Thymus (tissue), 11 donors: ENCODE measurements at regions not wholly inside any gene's neighbourhood (a gene's known extent, or its start where the extent isn't known, plus 50 kb on each side); places are given as distances from the start of the nearest gene placed in this dataset.

Source experiments
- DNase-seq, 9 donors: peaks; one replicate each; pipeline ENCODE4 v3.0.0-alpha.2; 2013; ENCODE audit warnings: low spot score in 9 of 9, low read depth in 6 of 9, missing footprints in 1 of 9
- H3K27ac ChIP-seq, 2 donors: one replicate each; pipeline ENCODE4 v1.5.1; 2013; ENCODE audit warnings: control low read depth in 1 of 2, low read depth in 1 of 2, low read length in 1 of 2, mild to moderate bottlenecking in 1 of 2, moderate library complexity in 1 of 2
- H3K27me3 ChIP-seq, 2 donors: one replicate each; pipeline ENCODE4 v1.5.1; 2013; ENCODE audit warnings: low read length in 1 of 2; ENCODE audit not compliant: control insufficient read depth in 2 of 2, insufficient read depth in 1 of 2
- H3K36me3 ChIP-seq, 2 donors: one replicate each; pipeline ENCODE4 v1.5.1; 2013; ENCODE audit warnings: low read length in 1 of 2, mild to moderate bottlenecking in 1 of 2, moderate library complexity in 1 of 2; ENCODE audit not compliant: control insufficient read depth in 2 of 2, insufficient read depth in 2 of 2
- H3K4me1 ChIP-seq, 2 donors: one replicate each; pipeline ENCODE4 v1.5.1; 2013; ENCODE audit warnings: low read length in 2 of 2; ENCODE audit not compliant: control insufficient read depth in 2 of 2, insufficient read depth in 2 of 2
- H3K4me3 ChIP-seq, 2 donors: one replicate each; pipeline ENCODE4 v1.5.1; 2013; ENCODE audit warnings: low read length in 2 of 2, control low read depth in 1 of 2, mild to moderate bottlenecking in 1 of 2
- H3K9me3 ChIP-seq, 2 donors: one replicate each; pipeline ENCODE4 v1.5.1; 2013; ENCODE audit warnings: low read length in 1 of 2, mild to moderate bottlenecking in 1 of 2; ENCODE audit not compliant: control insufficient read depth in 2 of 2, insufficient read depth in 1 of 2
- WGBS: extraction: QIAGEN DNeasy Blood & Tissue Kit; methylation state at CpG from one replicate; pipeline ENCODE4 v1.1.7; 2013; 5-methylcytosine and 5-hydroxymethylcytosine counted together
- donor health status: healthy.

DNA sequence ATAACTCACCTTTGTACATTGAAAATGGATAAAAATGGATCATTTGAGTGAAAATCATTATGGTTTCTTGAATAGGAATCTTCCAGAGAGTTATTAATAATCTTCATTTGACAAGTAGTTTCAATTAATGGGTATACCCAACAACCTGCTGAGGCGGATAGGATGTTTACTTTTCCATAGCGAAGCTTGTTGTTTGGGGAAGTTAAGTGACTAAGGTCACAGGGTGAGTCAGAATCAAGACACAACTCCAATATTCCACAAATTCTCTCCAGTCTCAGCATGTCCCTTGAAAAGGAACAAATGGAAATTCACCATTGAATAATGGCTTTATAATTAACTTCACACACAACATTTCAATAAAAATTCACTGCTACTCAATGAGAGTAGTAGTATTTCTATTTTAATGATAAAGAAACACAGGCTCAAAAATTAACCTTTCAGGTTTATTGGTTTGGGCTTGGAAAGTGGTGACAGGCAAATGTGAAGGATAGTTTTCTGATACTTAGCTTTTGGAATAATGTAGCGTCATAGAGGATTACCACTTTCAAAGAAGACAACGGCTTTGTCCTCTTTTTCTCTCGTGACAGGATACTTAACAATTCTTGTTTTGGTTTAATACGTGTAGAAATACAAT lies 211.3 kb downstream of the GPD2 start:
- H3K36me3 ChIP-seq, result no peaks in the 10 kb centered on the region
- H3K4me3 ChIP-seq, result no peak overlapping the region
- H3K27ac ChIP-seq, result no peak overlapping the region
- H3K27me3 ChIP-seq, result no peaks in the 10 kb centered on the region
- H3K4me1 ChIP-seq, result no peaks in the 10 kb centered on the region
- WGBS, result 96% methylated on average over 6 of the region's 6 CpGs
- no peak for DNase-seq
- no peaks in the 10 kb centered on the region for H3K9me3 ChIP-seq

DNA sequence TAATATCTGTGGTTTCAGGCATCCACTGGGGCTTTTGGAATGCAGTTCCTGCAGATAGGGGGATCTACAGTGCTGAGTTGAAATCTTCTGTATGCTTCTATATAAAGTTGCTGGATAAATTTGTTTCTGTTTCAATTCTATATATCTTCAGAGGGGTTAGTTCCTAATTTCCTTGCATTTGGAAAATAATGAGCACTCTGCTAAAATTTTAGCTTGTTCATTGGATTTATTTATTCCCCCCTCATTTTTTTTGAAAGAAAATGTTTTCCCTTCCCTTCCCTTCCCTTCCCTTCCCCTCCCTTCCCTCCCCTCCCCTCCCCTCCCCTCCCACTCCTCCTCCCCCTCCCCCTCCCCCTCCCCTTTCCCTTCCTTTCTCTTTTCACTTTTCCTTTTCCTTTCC lies 212.3 kb downstream of the GPD2 start:
- Histone ChIP-seq H3K4me3 (no peak overlapping the region), H3K27me3 (no peaks in the 10 kb centered on the region), H3K4me1 (no peaks in the 10 kb centered on the region), H3K27ac (no peak overlapping the region), H3K9me3 (no peaks in the 10 kb centered on the region), H3K36me3 (no peaks in the 10 kb centered on the region)
- no peak for DNase-seq

DNA sequence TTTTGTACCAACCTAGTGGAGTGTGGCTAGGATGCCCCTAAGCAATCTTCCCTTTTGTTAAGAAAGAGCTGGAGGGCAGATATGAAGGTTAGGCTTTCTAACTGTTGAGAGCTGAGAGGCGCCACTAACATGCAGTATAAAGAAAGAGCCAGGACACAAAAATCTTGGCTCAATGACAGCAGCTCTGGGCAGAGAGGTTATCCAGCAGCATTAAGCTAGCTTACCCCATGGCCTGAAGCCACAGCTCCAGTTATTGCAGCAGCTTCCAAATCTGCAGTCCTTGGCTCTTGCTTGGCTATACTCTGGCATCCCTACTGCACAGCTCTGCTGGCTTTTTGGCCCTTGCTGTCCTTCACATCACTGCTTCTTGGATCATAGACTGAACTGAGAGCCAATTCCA lies 213.4 kb downstream of the GPD2 start:
- H3K27ac ChIP-seq, result no peak overlapping the region
- H3K4me1 ChIP-seq, result no peaks in the 10 kb centered on the region
- no peaks in the 10 kb centered on the region for H3K27me3 ChIP-seq
- no peaks in the 10 kb centered on the region for H3K36me3 ChIP-seq
- 98% methylated on average over 1 of the region's 1 CpG for WGBS
- DNase-seq, result no peak
- no peak overlapping the region for H3K4me3 ChIP-seq
- no peaks in the 10 kb centered on the region for H3K9me3 ChIP-seq

DNA sequence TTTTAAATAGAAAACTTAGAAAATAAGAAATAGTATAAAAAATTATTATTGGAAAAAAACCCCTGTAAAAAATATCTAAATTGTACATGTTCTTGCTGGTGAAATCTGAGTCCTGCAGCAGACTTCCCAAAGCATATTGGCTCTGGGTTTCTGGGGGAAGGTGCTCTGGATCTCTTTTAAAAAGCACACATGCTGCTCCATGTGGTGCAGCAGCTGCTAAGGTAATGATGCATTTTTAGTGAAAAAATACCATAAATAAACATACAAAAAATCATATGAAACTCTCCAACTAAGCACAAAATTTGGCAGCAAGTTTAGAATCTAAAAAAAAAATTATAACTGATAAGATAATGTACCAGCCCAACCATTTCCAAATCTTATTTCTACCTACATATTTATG lies 216.5 kb downstream of the GPD2 start:
- Histone ChIP-seq H3K36me3 (no peaks in the 10 kb centered on the region), H3K27ac (no peak overlapping the region)

DNA sequence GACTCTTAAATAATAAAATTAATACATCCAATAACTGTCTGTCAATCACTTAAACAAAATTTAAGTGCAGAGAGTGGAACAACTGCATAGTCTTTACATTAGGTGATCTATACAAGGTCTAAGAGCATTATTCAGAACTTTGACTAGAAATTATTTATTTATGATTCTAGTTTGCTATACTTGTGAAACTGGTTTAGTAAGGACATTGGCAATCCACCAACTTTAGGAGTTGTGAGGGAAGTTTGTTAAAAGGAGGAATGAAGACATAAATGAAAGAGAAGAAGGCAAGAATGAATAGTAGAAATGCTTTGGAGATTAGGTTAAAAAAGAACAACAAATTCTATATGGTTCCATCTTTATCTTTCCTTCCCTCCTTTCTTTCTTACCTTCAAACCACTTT lies 217.5 kb downstream of the GPD2 start:
- no peak overlapping the region for H3K4me3 ChIP-seq
- H3K4me1 ChIP-seq, result no peaks in the 10 kb centered on the region
- no peak for DNase-seq

More for the DNA sequence above, 216.5 kb downstream of the GPD2 start:
- H3K4me3 ChIP-seq, result no peak overlapping the region
- DNase-seq, result no peak
- H3K27me3 ChIP-seq, result no peaks in the 10 kb centered on the region
- no peaks in the 10 kb centered on the region for H3K9me3 ChIP-seq
- H3K4me1 ChIP-seq, result no peaks in the 10 kb centered on the region

DNA sequence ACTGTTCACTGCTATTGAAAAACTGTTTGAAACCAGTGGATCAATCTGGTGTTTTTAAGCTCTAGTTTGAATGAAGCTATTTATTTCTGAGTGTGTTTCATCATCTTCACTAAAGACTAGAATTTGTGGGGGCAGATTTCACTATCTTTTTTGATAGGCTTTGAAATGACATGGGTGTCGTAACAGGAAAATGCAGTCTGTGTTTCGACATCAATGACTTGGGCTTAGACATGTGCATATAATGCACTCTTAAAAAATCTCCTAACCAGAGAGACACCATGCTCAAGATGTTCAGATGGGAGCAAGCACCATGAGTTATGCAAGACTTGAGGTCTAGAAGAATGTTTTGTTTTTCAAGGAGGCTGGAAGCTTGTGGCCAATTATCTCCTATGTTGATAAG lies 221.6 kb downstream of the GPD2 start:
- Histone ChIP-seq H3K36me3 (no peaks in the 10 kb centered on the region), H3K4me1 (no peaks in the 10 kb centered on the region), H3K27me3 (no peaks in the 10 kb centered on the region), H3K9me3 (no peaks in the 10 kb centered on the region), H3K4me3 (no peak overlapping the region), H3K27ac (no peak overlapping the region)
- no peak for DNase-seq
- 89% methylated on average over 2 of the region's 2 CpGs for WGBS

More for the DNA sequence above, 217.5 kb downstream of the GPD2 start:
- H3K9me3 ChIP-seq, result no peaks in the 10 kb centered on the region
- H3K36me3 ChIP-seq, result no peaks in the 10 kb centered on the region
- no peaks in the 10 kb centered on the region for H3K27me3 ChIP-seq
- no peak overlapping the region for H3K27ac ChIP-seq

DNA sequence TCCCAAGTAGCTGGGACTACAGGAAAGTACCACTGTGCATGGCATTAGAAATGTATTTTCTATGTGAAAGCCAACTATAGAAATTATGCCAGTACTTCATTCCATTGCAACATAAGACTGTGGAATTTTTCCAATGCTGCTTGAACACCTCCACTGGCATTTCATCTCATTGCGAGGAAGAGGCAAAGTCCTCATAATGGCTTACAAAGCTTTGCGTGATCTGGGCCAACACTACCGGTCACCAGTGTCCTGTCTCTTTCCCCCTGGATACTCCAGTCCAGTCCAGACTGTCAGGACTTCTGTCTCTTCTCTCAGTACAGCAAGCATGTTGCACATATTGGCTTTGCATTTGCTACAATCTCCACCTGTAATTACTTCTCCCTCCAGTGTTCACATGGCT lies 223.5 kb downstream of the GPD2 start:
- H3K9me3 ChIP-seq, result no peaks in the 10 kb centered on the region
- H3K27me3 ChIP-seq, result no peaks in the 10 kb centered on the region
- no peaks in the 10 kb centered on the region for H3K36me3 ChIP-seq
- no peak overlapping the region for H3K27ac ChIP-seq
- no peak overlapping the region for H3K4me3 ChIP-seq
- 98% methylated on average over 3 of the region's 3 CpGs for WGBS
- H3K4me1 ChIP-seq, result no peaks in the 10 kb centered on the region
- DNase-seq, result no peak

DNA sequence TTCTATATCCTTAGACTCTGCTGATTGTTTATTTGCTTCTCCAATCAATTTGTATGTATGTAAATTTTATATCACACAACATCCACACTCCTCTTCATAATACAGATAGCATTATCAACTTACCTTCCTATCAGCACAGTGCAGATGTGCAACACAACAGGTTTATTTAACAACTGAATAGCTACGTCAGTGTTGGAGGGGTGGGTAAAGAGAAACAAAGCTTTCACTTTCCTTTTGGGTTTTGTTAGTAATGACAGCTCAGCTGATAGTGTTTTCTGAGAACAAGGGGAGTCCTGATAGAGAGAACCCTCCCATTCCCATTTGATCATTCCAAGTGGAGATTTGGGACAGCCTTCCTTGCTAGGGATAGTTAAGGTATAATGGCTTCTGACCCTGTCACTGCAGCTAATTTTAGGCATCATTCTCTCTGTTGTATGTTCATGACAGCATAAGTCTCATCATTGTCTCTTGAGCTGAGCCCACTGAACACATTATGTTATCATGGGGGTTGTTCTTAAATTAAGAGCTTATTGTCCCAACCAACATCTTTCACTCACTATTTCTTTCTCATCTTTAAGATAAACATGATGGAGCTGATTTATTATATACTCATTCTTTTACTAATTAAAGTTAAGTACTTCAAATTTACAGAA lies 227.7 kb downstream of the GPD2 start:
- no peak overlapping the region for H3K4me3 ChIP-seq
- no peaks in the 10 kb centered on the region for H3K4me1 ChIP-seq
- no peaks in the 10 kb centered on the region for H3K36me3 ChIP-seq
- H3K9me3 ChIP-seq, result no peaks in the 10 kb centered on the region
- DNase-seq, result no peak
- no peaks in the 10 kb centered on the region for H3K27me3 ChIP-seq
- 78% methylated on average over 1 of the region's 1 CpG for WGBS
- H3K27ac ChIP-seq, result no peak overlapping the region

DNA sequence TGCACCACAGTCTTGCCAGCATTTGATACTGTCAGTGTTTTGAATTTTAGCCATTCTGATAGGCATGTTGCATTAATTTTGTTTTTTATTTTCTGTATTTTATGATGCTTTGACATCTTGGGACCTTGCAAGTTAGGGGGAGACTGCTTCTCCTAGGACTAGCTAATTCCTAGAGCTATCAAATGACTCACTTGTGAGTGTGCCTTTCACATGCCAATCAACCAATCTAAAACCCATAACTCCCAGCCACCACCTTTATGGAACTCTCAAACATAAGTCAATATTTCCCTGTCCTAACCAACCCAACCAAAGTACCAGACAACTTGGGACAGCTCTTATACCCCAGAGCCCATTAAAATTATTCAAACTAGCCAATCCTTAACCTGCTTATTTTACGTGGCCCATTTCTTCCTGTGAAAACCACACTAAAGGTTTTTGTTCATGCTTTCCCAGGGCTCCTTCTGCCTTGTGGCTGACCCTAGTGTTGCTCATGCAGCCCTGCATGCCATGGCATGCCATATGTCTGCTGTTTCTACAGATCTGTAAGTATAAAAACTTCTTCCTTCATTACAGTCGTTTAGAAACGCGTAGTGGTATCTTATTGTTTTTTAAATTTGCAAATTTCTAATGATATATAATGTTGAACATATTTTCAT lies 230.1 kb downstream of the GPD2 start:
- no peaks in the 10 kb centered on the region for H3K36me3 ChIP-seq
- no peaks in the 10 kb centered on the region for H3K4me1 ChIP-seq
- H3K9me3 ChIP-seq, result no peaks in the 10 kb centered on the region
- WGBS, result 83% methylated on average over 4 of the region's 4 CpGs
- no peak overlapping the region for H3K4me3 ChIP-seq
- H3K27ac ChIP-seq, result no peak overlapping the region
- H3K27me3 ChIP-seq, result no peaks in the 10 kb centered on the region
- no peak for DNase-seq
